Neural progenitor cell (in vitro differentiated cells): ENCODE measurements at regions not wholly inside any gene's neighbourhood (a gene's known extent, or its start where the extent isn't known, plus 50 kb on each side); places are given as distances from the start of the nearest gene placed in this dataset.
"Not testable (repeated sequence)": the region's sequence is repeated elsewhere in the genome, so short reads cannot be mapped to it uniquely, and the experiment has no call there.

ENCODE experiments used
- DNase-seq: peaks from one replicate; pipeline ENCODE4 v3.0.0-alpha.2; 2016; ENCODE audit warnings: low spot score
- H2AFZ ChIP-seq: fragments of 200-600 bp; sonication (generic); replicated peaks from 2 replicates; pipeline ENCODE4 v1.6.1; 2016; ENCODE audit warnings: antibody characterized with exemption
- H3F3A ChIP-seq: fragments of 200-600 bp; sonication (generic); 2 replicates; pipeline ENCODE4 v1.6.1; 2016; ENCODE audit warnings: antibody characterized with exemption, low read depth
- H3K27ac ChIP-seq: fragments of 200-600 bp; sonication (generic); 2 replicates; pipeline ENCODE4 v1.5.1; 2016; ENCODE audit warnings: mild to moderate bottlenecking
- H3K27me3 ChIP-seq: fragments of 200-600 bp; sonication (generic); 2 replicates; pipeline ENCODE4 v1.6.1; 2016; ENCODE audit warnings: mild to moderate bottlenecking, moderate library complexity
- H3K36me3 ChIP-seq: fragments of 200-600 bp; sonication (generic); 2 replicates; pipeline ENCODE4 v1.5.1; 2016
- H3K4me1 ChIP-seq: fragments of 200-600 bp; sonication (generic); 2 replicates; pipeline ENCODE4 v1.6.1; 2016; ENCODE audit warnings: mixed run types
- H3K4me2 ChIP-seq: fragments of 200-600 bp; sonication (generic); 2 replicates; pipeline ENCODE4 v1.6.1; 2016
- H3K4me3 ChIP-seq: fragments of 200-600 bp; sonication (generic); 2 replicates; pipeline ENCODE4 v1.5.1; 2016
- H3K79me2 ChIP-seq: fragments of 200-600 bp; sonication (generic); 2 replicates; pipeline ENCODE4 v1.6.1; 2016; ENCODE audit warnings: low read depth
- H3K9ac ChIP-seq: fragments of 200-600 bp; sonication (generic); 2 replicates; pipeline ENCODE4 v1.6.1; 2016
- H3K9me3 ChIP-seq: fragments of 200-600 bp; sonication (generic); 2 replicates; pipeline ENCODE4 v1.5.1; 2016; ENCODE audit warnings: low read depth
- H4K20me1 ChIP-seq: fragments of 200-600 bp; sonication (generic); 2 replicates; pipeline ENCODE4 v1.6.1; 2016; ENCODE audit warnings: low read depth
- H3K27ac Mint-ChIP-seq: 3 replicates; pipeline ENCODE4 v1.8.0; 2021; ENCODE audit warnings: mixed read lengths
- H3K27me3 Mint-ChIP-seq: 2 replicates; pipeline ENCODE4 v1.8.0; 2022; ENCODE audit warnings: low read depth, mild to moderate bottlenecking, inconsistent platforms, moderate library complexity, mixed read lengths; ENCODE audit not compliant: insufficient read depth
- H3K36me3 Mint-ChIP-seq: 3 replicates; pipeline ENCODE4 v1.8.0; 2021; ENCODE audit warnings: mixed read lengths
- H3K4me1 Mint-ChIP-seq: 3 replicates; pipeline ENCODE4 v1.8.0; 2021; ENCODE audit warnings: mixed read lengths
- H3K4me3 Mint-ChIP-seq: 3 replicates; pipeline ENCODE4 v1.8.0; 2021; ENCODE audit warnings: mild to moderate bottlenecking, moderate library complexity, mixed read lengths
- H3K9me3 Mint-ChIP-seq: 3 replicates; pipeline ENCODE4 v1.8.0; 2020; ENCODE audit warnings: mixed read lengths
- CTCF ChIP-seq: fragments of 200-600 bp; sonication (generic); IDR thresholded peaks from 2 replicates; pipeline ENCODE4 v1.5.1; 2017; ENCODE audit warnings: antibody characterized with exemption, mild to moderate bottlenecking
- EZH2 ChIP-seq: fragments of 200-600 bp; sonication (generic); IDR thresholded peaks from 2 replicates; pipeline ENCODE4 v1.6.1; 2017; ENCODE audit warnings: antibody characterized with exemption, mild to moderate bottlenecking, moderate library complexity
- EZH2phosphoT487 ChIP-seq: fragments of 200-600 bp; sonication (generic); IDR thresholded peaks from 2 replicates; pipeline ENCODE4 v1.6.1; 2017; ENCODE audit warnings: antibody characterized with exemption

- Histone ChIP-seq H3K4me2 (no peak overlapping the region), H3K36me3 (no peaks in the 10 kb centered on the region), H3F3A (no peaks in the 10 kb centered on the region), H3K4me1 (no peaks in the 10 kb centered on the region), H3K27me3 (no peaks in the 10 kb centered on the region), H3K79me2 (no peaks in the 10 kb centered on the region), H4K20me1 (no peaks in the 10 kb centered on the region), H2AFZ (no peak overlapping the region), H3K9me3 (peaks cover 3% of the 10 kb centered on the region), H3K4me3 (no peak overlapping the region), H3K27ac (no peak overlapping the region), H3K9ac (no peak overlapping the region)
- TF ChIP-seq EZH2phosphoT487 = no peak
- no peak for TF ChIP-seq EZH2
- no peak for TF ChIP-seq CTCF
- Mint-ChIP-seq H3K9me3 (peaks cover 4% of the 10 kb centered on the region), H3K4me1 (no peaks in the 10 kb centered on the region), H3K27ac (no peak overlapping the region), H3K27me3 (no peaks in the 10 kb centered on the region), H3K36me3 (no peaks in the 10 kb centered on the region), H3K4me3 (no peak overlapping the region)
- DNase-seq = no peak
These were observed 171.7 kb upstream of the FBXO33 start for GRCh38 chr14:39603942-39604341.

GRCh38 chr14:39593377-39593776 lies 161.1 kb upstream of the FBXO33 start:
- Histone ChIP-seq H3K79me2 (no peaks in the 10 kb centered on the region), H4K20me1 (no peaks in the 10 kb centered on the region), H3K4me2 (no peak overlapping the region), H3F3A (no peaks in the 10 kb centered on the region), H3K9ac (no peak overlapping the region), H3K27me3 (no peaks in the 10 kb centered on the region), H3K36me3 (no peaks in the 10 kb centered on the region), H3K27ac (no peak overlapping the region), H2AFZ (no peak overlapping the region), H3K4me1 (peaks cover 11% of the 10 kb centered on the region), H3K9me3 (no peaks in the 10 kb centered on the region), H3K4me3 (no peak overlapping the region)
- H3K36me3 Mint-ChIP-seq = no peaks in the 10 kb centered on the region
- H3K4me1 Mint-ChIP-seq = peaks cover 9% of the 10 kb centered on the region
- no peak for DNase-seq
- TF ChIP-seq CTCF = no peak
- no peak for TF ChIP-seq EZH2phosphoT487
- TF ChIP-seq EZH2 = no peak
- no peaks in the 10 kb centered on the region for H3K27me3 Mint-ChIP-seq
- H3K9me3 Mint-ChIP-seq = peaks cover 7% of the 10 kb centered on the region
- H3K27ac Mint-ChIP-seq = no peak overlapping the region
- no peak overlapping the region for H3K4me3 Mint-ChIP-seq

GRCh38 chr14:39592116-39592789 lies 160.0 kb upstream of the FBXO33 start:
- Mint-ChIP-seq H3K4me1 (peaks cover 9% of the 10 kb centered on the region), H3K9me3 (peaks cover 10% of the 10 kb centered on the region), H3K27me3 (no peaks in the 10 kb centered on the region), H3K36me3 (no peaks in the 10 kb centered on the region), H3K4me3 (no peak overlapping the region), H3K27ac (no peak overlapping the region)
- Histone ChIP-seq H4K20me1 (no peaks in the 10 kb centered on the region), H3K27me3 (no peaks in the 10 kb centered on the region), H3K4me3 (no peak overlapping the region), H3K79me2 (no peaks in the 10 kb centered on the region), H3K4me1 (peaks cover 11% of the 10 kb centered on the region), H3K36me3 (no peaks in the 10 kb centered on the region), H3F3A (no peaks in the 10 kb centered on the region), H3K27ac (no peak overlapping the region), H2AFZ (no peak overlapping the region), H3K4me2 (no peak overlapping the region), H3K9ac (no peak overlapping the region), H3K9me3 (no peaks in the 10 kb centered on the region)
- peak; percentile 10 for DNase-seq
- TF ChIP-seq EZH2phosphoT487 (no peak), CTCF (no peak), EZH2 (no peak)

- not testable (repeated sequence) for H3K4me2 ChIP-seq, H3K36me3 Mint-ChIP-seq, H3K79me2 ChIP-seq, H3K4me3 Mint-ChIP-seq, DNase-seq, H3K27ac ChIP-seq, H3F3A ChIP-seq, H3K9ac ChIP-seq, H3K36me3 ChIP-seq, H3K9me3 ChIP-seq, H3K4me1 Mint-ChIP-seq, H3K27me3 Mint-ChIP-seq, H3K27me3 ChIP-seq, H3K4me3 ChIP-seq, H2AFZ ChIP-seq, H4K20me1 ChIP-seq, H3K27ac Mint-ChIP-seq
- H3K9me3 Mint-ChIP-seq = peaks cover 15% of the 10 kb centered on the region
- peaks cover 11% of the 10 kb centered on the region for H3K4me1 ChIP-seq
These were observed 157.6 kb upstream of the FBXO33 start for GRCh38 chr14:39589882-39590281.
